Activated CD4-positive, alpha-beta T cell treated with anti-CD3 and anti-CD28 coated beads, Interleukin-2, Interleukin-6, amounts not matched to agents 100 ng/mL and 50 ng/mL, durations not matched to agents 16 hours and 8 hours (primary cell): ENCODE measurements at regions not wholly inside any gene's neighbourhood (a gene's known extent, or its start where the extent isn't known, plus 50 kb on each side); places are given as distances from the start of the nearest gene placed in this dataset.

Experiments
- DNase-seq: peaks from one replicate; pipeline ENCODE4 v3.0.0-alpha.2; 2020

GRCh38 chr11:120061036-120061760 lies 76.7 kb downstream of the TRIM29 start:
- DNase-seq, result no peak

GRCh38 chr11:120060512-120060911 lies 77.4 kb downstream of the TRIM29 start:
- no peak for DNase-seq

GRCh38 chr11:120058931-120059330 lies 79.0 kb downstream of the TRIM29 start:
- no peak for DNase-seq

- no peak for DNase-seq
Observed at GRCh38 chr11:120057595-120058581, 80.0 kb downstream of the TRIM29 start.

DNA sequence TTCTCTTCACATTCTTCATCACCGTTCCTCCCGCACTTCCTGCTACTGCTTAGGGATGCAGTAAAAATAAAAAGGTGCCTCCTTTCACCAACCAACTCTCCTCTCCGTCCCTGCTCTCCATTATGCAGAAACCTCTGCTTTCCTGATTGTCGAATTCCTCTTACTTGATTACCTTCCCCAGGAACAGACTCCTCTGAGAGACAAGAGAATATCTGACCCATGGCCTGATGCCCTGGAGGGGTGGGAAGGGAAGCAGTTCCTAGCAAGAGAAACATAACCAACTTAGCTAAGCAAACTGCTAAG lies 80.9 kb downstream of the TRIM29 start:
- no peak for DNase-seq

- no peak for DNase-seq
Observed at GRCh38 chr11:120056301-120057027, 81.4 kb downstream of the TRIM29 start.

DNA sequence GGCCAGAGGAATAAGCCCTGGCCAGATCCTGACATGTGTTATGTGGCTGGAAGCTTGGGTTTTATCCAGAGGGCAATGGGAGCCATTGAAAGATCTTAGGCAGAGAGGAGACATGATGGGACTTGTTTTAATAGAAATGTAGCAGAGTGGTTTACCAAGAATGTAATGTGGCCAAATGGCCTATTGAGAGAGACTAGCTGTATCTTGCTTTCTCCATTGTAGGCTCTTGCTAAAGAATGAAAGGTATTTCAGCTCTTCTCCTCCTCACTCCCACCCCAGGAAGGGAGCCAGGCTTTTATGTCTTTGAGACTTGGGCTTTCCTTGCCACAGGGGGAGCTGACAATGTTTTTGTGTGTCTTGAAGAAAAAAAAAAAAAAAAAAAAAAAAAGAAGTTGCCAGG lies 82.3 kb downstream of the TRIM29 start:
- no peak for DNase-seq

- DNase-seq, result no peak
Observed at GRCh38 chr11:120054753-120055045, 83.2 kb downstream of the TRIM29 start.

GRCh38 chr11:120054016-120054752 lies 83.7 kb downstream of the TRIM29 start:
- DNase-seq, result no peak

DNA sequence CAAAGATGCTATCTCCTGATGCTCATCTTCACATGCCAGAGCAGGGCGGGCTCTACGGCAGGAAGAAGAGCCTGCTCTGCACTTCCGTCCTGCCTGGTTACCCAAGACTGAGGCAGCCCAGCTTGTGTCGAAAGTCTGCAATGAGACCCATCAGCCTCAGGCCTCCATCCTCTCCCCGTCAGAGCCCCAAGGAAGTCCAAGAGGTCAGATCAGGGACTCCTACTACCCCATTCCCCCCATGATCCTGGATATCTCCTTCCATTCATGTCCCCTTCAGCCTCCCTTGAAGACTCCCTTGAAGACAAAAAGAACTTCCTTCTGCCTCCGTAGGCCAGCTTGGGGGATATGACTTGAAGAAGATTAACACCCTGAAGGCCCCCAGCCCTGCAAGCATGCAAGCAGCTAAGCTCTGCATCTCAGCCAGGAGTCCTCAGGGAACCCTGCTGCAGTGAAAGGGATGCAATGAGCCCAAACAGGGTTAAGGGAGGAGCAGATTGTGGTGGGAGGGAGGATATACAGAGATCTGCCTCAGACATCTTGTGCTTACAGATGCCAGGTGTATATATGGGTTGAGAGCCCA lies 85.6 kb downstream of the TRIM29 start:
- no peak for DNase-seq

GRCh38 chr11:120044011-120044675 lies 93.8 kb downstream of the TRIM29 start:
- DNase-seq, result no peak

- DNase-seq, result no peak
Observed at GRCh38 chr11:120043328-120043945, 94.5 kb downstream of the TRIM29 start.

DNA sequence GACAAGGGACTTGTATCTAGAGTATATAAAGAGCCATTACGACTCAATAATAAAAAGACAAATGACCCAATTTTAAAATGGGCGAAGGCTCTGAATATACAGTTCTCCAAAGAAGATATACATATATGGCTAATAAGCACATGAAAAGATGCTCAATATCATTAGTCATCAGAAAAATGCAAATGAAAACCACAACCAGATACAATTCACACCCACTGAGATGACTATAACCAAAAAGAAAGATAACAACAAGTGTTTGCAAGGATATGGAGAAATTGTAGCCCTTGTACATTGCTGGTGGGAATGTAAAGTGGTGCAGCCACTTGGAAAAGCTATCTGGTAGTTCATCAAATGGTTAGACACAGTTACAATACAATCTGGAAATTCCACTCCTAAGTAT lies 96.3 kb downstream of the TRIM29 start:
- DNase-seq, result no peak

GRCh38 chr11:120040151-120040840 lies 97.6 kb downstream of the TRIM29 start:
- DNase-seq, result no peak

GRCh38 chr11:120039039-120039438 lies 98.9 kb downstream of the TRIM29 start:
- DNase-seq, result no peak

GRCh38 chr11:120037111-120037510 lies 100.8 kb downstream of the TRIM29 start:
- no peak for DNase-seq

DNA sequence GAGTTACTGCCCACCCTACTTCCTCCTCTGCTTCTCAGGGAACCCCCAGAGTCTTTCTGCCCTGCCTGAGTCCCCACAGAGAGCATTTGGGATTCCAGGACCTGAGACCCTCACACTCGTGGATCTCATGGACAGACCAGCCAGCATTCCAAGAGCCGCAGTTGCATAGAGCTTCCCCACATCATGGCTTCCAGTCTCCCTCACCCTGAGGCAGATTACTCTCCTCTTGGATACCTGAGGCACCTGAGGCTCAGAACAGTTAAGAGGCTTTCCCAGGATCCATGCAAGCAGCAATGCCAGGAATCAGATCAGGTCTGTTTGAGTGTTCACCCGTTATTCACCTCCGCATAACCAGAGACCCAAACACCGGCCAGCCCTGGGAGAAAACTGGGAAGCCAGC lies 102.2 kb downstream of the TRIM29 start:
- no peak for DNase-seq

- DNase-seq, result no peak
Observed at GRCh38 chr11:120034881-120035630, 102.9 kb downstream of the TRIM29 start.

DNA sequence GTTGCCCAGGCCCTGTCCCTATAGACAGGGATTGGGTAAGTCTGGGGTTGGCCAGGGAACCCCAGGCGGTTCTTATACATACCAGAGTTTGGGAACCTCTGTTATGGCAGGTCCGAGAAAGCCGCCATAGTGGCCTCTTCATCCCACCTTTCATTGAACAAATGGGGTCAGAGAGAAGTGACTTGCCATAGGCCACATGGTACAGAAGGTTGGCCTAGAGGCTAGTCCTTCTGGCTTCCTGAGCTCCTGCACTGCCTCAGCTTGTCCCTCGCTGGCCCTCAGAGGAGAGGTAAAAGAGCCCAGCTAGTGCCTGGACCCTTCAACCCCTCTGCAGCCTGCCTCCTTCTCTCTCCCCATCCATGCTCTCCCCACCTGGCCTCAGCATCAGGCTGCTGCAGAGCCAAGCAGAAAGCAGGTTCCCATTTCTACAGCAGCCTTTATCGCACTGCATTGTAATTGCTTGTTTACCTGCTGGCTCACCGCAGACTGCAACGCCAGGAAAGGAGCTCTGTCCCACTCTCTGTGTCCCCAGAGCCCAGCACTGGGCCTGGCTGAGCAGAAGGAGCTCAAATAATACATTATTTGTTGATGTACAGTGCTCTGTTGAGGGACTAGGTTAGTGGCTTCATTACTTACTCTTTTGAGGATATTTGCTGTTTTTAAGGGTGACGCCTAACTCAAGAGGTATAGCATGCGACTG lies 103.6 kb downstream of the TRIM29 start:
- DNase-seq, result no peak
